Fibroblast of skin of back (primary cell): ENCODE measurements at regions not wholly inside any gene's neighbourhood (a gene's known extent, or its start where the extent isn't known, plus 50 kb on each side); places are given as distances from the start of the nearest gene placed in this dataset.
"Not testable (repeated sequence)": the region's sequence is repeated elsewhere in the genome, so short reads cannot be mapped to it uniquely, and the experiment has no call there.

Source experiments
- DNase-seq: peaks from one replicate; pipeline ENCODE4 v3.0.0-alpha.2; 2013

DNA sequence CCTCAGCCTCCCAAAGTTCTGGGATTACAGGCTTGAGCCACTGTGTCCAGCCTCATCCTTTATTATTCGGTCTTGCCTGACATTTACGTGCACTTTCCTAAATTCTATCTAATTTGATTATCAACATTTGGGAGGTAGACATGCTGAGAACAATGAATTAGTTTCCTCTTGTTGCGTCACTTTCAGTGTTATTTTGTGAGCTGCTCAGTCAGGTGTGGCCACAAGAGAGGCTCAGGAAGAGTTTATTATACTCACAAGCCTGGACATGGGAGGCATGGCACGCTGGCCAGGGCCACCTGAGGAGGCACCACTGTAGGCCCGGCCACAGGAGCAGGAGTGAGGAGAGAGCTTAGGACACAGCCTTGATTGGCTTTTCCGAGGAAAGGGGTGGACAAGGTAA lies 59.7 kb upstream of the RBFOX2 start:
- no peak for DNase-seq

DNA sequence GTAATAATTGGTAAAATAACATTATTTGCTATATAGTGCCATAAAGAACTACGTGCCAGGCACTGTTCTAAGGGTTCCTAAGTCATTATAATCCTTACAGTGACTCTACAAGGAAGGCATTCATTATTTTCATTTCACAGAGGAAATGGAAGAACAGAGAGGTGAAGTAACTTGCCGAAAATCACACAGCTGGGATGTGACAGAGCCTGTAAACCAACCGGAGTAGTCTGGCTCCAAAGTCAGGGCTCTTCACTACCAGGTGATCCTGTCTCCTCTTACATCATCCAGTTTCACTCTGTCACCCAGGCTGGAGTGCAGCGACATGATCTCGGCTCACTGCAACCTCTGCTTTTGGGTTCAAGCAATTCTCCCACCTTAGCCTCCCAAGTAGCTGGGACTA lies 59.2 kb upstream of the RBFOX2 start:
- no peak for DNase-seq

DNA sequence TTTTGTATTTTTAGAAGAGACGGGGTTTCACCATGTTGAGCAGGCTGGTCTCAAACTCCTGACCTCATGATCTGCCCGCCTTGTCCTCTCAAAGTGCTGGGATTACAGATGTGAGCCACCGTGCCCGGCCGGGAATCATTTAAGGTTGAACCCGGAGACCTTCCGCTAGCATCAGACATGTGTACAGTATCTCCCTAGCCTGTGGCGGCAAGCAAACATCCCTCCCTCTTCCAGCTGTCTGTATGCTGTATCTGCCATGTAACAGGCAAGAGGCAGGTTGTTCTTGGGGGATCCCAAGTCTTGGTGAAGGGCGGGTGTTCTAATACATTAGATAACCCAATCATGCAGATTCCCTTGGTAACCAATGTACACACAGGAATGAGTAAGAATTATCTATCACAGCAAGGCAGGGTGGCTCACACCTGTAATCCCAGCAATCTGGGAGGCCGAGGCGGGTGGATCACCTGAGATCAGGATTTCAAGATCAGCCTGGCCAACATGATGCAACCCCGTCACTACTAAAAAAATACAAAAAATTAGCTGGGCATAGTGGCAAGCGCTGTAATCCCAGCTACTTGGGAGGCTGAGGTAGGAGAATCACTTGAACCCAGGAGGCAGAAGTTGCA lies 58.1 kb upstream of the RBFOX2 start:
- DNase-seq: no peak

DNA sequence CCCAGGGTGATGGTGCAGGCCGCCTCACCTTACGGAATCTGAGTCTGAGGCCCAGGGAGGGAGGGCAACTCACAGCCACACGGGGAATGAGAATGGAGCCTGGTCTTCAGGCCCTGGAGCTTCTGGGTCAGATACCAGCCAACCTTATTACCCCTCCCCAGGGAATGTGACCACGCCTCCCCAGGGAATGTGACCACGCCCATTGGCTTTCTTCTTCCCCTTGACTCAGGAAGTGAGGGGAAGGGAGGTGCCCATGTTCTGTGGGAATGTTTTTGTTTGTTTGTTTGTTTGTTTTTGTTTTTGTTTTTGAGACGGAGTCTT lies 57.5 kb upstream of the RBFOX2 start:
- peak; percentile 27 for DNase-seq

DNA sequence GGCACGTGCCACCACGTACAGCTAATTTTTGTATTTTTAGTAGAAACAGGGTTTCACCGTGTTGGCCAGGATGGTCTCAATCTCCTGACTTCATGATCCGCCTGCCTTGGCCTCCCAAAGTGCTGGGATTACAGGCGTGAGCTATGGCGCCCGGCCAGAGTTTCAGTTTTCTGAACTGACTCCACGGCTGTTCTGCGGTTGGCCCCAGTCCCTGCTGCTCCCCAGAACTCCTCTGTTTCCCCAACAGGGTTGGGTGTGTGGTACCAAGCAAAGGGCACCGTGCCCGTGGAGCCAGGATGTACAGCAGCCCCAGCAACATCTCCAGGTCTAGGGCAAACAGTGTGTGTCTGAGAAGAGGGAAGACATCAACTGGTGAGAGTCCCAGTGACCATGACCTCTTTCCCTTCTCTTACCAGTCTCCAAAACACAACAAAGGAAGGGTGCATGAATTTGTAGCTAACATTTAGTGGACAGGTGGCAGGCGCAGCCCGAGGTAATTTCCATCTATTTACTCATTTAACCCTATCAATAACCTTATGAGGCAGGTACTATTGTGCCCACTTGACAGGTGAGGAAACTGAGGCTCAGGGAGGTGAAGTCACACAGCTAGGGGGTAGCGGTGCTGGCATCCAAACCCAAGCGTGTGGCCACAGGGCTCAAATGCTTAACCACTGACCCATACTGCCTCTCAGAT lies 57.0 kb upstream of the RBFOX2 start:
- no peak for DNase-seq

DNA sequence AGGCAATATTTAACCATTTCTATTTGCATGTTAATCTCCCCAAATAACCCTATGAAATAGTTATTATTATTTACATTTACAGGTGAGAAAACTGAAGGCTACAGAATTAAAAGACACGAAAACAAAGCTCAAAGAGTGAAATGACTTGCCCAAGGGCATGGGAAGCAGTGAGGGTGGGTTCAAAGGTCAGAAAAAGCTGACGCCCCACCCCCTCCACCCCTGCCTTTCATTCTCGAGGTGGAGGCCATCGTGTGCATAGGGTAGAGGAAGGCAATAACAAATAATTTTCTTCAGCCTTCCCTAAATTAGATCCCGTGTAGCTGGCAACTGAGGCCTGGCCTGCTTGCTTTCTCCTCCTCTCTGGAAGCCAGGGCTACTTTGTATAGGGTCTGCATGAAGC lies 56.1 kb upstream of the RBFOX2 start:
- DNase-seq: no peak

DNA sequence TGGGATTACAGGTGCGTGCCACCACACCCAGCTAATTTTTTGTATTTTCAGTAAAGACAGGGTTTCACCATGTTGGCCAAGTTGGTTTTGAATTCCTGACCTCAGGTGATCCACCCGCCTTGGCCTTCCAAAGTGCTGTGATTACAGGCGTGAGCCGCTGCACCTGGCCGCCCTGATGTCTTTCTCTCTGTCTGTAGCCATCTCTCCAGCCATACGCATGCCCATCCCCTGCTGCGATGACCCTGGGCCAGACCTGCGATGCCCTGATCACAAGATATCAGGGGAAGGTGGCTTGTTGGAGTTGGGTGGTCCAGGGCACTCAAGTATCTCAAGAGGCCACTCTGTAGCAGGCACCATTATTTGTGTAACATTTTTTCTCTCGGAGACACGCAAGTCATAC lies 54.4 kb upstream of the RBFOX2 start:
- DNase-seq: no peak

DNA sequence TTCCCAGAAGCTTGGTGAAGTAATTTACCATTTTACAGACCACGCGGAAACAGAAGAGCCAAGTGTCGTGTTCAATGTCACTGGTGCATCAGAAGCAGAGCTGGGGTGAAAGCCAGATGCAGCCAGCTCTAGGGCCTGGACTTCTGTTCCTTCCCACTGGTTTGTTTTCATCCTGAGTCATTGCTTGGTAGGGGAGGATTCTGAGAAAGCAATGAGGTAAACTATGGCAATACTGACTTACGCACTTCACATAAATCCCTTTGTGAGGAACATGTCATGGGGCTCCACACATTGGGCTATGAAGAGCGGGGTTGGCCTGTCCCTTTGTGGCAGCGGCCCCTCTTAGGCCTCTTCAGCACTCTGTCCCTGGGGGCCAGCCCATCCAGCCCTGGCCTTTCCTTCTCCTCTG lies 52.4 kb upstream of the RBFOX2 start:
- peak; percentile 98 for DNase-seq

DNA sequence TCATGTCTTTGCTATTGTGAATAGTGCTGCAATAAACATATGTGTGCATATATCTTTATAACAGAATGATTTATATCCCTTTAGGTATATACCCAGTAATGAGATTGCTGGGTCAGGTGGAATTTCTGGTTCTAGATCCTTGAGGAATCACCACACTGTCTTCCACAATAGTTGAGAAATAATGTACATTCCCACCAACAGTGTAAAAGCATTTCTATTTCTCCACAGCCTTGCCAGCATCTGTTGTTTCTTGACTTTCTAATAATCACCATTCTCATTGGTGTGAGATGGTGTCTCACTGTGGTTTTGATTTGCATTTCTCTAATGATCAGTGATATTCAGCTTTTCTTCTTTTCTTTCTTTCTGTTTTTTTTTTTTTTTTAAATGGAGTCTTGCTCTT lies 51.7 kb upstream of the RBFOX2 start:
- not testable (repeated sequence) for DNase-seq

DNA sequence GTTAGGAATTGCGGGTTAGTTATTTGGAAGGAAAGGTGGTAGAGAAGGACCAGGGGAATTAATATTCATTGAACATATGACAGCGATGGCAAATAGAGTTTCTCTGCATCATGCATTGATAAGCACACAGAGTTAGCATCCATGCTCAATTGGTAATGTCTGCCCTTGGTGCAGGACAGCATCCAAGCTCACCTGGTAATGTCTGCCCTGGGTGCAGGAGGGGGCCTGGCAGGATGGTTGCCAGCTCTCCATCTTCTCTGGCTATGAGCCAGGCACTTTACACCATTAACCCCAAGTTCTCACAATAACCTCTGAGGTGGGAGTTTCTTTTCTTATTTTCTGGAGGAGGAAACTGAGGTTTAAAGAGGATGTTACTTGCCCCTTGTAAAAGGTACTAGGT lies 50.4 kb upstream of the RBFOX2 start:
- DNase-seq: no peak
